ENCODE measurements at regions not wholly inside any gene's neighbourhood (a gene's known extent, or its start where the extent isn't known, plus 50 kb on each side); places are given as distances from the start of the nearest gene placed in this dataset.

DNA sequence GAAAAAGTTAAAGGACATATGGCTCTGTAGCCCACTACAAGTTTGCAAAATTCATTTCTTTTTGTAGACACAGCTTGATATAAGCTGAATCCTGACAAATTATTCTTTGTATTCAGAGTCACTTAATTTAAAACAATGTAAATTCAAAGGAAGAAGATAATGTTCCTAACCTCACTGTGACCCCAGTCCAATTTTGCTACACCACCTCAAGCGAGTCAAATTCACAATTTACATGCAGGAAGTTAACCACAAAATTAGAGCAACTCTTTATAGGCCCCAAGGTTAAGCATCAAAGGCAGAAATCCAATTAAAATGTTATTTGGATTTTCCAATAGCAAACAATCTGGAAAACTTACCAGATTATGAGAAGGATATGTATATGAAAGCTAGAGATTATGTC lies 119.5 kb upstream of the CNTN6 start:
- H3K27me3 ChIP-seq (ENCODE audit: control insufficient read depth in 1 of 2, insufficient read depth in 2 of 2, low read length in 2 of 2), result no peaks in the 10 kb centered on the region
- H3K9me3 ChIP-seq (ENCODE audit: control insufficient read depth in 2 of 2, insufficient read depth in 1 of 2, low read depth in 1 of 2, low read length in 1 of 2), result no peaks in the 10 kb centered on the region
- 26 to 51% methylated on average over 1 of the region's 1 CpG for WGBS, 2 donors
- H3K36me3 ChIP-seq (ENCODE audit: control insufficient read depth in 2 of 2, insufficient read depth in 2 of 2, low read length in 1 of 2), result no peaks in the 10 kb centered on the region
- no peaks in the 10 kb centered on the region for H3K4me1 ChIP-seq (ENCODE audit: control insufficient read depth in 2 of 2, insufficient read depth in 2 of 2, low read length in 1 of 2)
- no peak overlapping the region for H3K27ac ChIP-seq (ENCODE audit: low read depth in 2 of 2, low read length in 1 of 2)
- no peak overlapping the region for H3K4me3 ChIP-seq (ENCODE audit: low read depth in 1 of 2, low read length in 2 of 2)

DNA sequence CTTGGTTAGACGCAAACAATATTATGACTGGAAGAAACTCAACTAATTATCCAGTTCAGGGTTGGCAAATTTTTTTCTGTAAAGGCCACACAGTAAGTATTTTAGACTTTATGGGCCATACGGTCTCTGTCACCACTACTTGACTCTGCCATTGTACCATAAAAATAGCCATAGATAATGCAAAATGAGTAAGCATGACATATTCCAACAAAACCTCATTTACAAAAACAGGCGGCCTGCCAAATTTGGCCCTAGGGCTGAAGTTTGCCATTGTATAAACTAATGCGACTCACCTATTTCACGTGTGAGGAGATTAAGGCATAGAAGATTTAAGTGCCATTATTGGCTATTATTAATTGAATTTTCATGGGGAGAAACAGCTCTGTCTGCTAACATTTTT lies 116.8 kb upstream of the CNTN6 start:
- H3K4me3 ChIP-seq (ENCODE audit: low read depth in 1 of 2, low read length in 2 of 2), result no peak overlapping the region

DNA sequence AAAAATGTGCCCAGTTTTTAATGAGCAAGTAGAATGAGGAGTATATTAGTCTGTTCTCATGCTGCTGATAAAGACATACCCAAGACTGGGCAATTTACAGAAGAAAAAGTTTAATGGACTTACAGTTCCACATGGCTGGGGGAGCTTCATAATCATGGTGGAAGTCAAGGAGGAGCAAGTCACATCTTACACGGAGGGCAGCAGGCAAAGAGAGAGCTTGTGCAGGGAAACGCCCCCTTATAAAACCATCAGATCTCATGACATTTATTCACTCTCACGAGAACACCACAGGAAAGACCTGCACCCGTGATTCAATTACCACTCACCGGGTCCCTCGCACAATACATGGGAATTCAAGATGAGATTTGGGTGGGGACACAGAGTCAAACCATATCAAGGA lies 111.7 kb upstream of the CNTN6 start:
- Histone ChIP-seq H3K4me3 (ENCODE audit: low read depth in 1 of 2, low read length in 2 of 2) (no peak overlapping the region), H3K9me3 (ENCODE audit: control insufficient read depth in 2 of 2, insufficient read depth in 1 of 2, low read depth in 1 of 2, low read length in 1 of 2) (peaks cover 0 to 4% of the 10 kb centered on the region in 2 donors), H3K27me3 (ENCODE audit: control insufficient read depth in 1 of 2, insufficient read depth in 2 of 2, low read length in 2 of 2) (no peaks in the 10 kb centered on the region), H3K27ac (ENCODE audit: low read depth in 2 of 2, low read length in 1 of 2) (no peak overlapping the region), H3K4me1 (ENCODE audit: control insufficient read depth in 2 of 2, insufficient read depth in 2 of 2, low read length in 1 of 2) (no peaks in the 10 kb centered on the region), H3K36me3 (ENCODE audit: control insufficient read depth in 2 of 2, insufficient read depth in 2 of 2, low read length in 1 of 2) (no peaks in the 10 kb centered on the region)
- WGBS, 2 donors, result 89% methylated on average over 6 of the region's 6 CpGs

More for the DNA sequence above, 116.8 kb upstream of the CNTN6 start:
- Histone ChIP-seq H3K27ac (ENCODE audit: low read depth in 2 of 2, low read length in 1 of 2) (no peak overlapping the region), H3K9me3 (ENCODE audit: control insufficient read depth in 2 of 2, insufficient read depth in 1 of 2, low read depth in 1 of 2, low read length in 1 of 2) (no peaks in the 10 kb centered on the region), H3K27me3 (ENCODE audit: control insufficient read depth in 1 of 2, insufficient read depth in 2 of 2, low read length in 2 of 2) (no peaks in the 10 kb centered on the region), H3K36me3 (ENCODE audit: control insufficient read depth in 2 of 2, insufficient read depth in 2 of 2, low read length in 1 of 2) (no peaks in the 10 kb centered on the region), H3K4me1 (ENCODE audit: control insufficient read depth in 2 of 2, insufficient read depth in 2 of 2, low read length in 1 of 2) (no peaks in the 10 kb centered on the region)
- 44 to 58% methylated on average over 5 of the region's 5 CpGs for WGBS, 2 donors

DNA sequence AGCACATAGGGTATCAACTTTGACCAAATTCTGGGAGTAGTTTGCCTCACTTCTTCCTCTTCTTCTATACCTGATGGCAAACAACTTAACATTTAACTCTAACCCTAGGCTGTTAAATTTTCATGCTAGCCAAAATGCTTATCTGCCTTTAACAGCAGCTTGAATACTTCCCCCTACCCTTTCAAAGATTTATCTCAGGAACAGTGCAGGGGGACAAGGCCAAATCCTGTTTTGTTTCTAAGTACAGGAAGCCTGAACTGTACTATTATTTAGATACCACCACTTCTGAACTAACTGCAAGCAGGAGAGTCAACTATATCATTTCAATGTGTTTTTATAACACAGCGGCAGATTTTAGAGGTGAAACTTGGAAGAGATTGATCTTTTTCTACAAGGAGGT lies 104.0 kb upstream of the CNTN6 start:
- WGBS, 2 donors, result 90 to 92% methylated on average over 1 of the region's 1 CpG
- no peaks in the 10 kb centered on the region for H3K4me1 ChIP-seq (ENCODE audit: control insufficient read depth in 2 of 2, insufficient read depth in 2 of 2, low read length in 1 of 2)
- H3K27ac ChIP-seq (ENCODE audit: low read depth in 2 of 2, low read length in 1 of 2), result no peak overlapping the region
- no peaks in the 10 kb centered on the region for H3K27me3 ChIP-seq (ENCODE audit: control insufficient read depth in 1 of 2, insufficient read depth in 2 of 2, low read length in 2 of 2)
- H3K4me3 ChIP-seq (ENCODE audit: low read depth in 1 of 2, low read length in 2 of 2), result no peak overlapping the region
- H3K9me3 ChIP-seq (ENCODE audit: control insufficient read depth in 2 of 2, insufficient read depth in 1 of 2, low read depth in 1 of 2, low read length in 1 of 2), result peaks cover 4 to 9% of the 10 kb centered on the region in 2 donors
- H3K36me3 ChIP-seq (ENCODE audit: control insufficient read depth in 2 of 2, insufficient read depth in 2 of 2, low read length in 1 of 2), result no peaks in the 10 kb centered on the region

DNA sequence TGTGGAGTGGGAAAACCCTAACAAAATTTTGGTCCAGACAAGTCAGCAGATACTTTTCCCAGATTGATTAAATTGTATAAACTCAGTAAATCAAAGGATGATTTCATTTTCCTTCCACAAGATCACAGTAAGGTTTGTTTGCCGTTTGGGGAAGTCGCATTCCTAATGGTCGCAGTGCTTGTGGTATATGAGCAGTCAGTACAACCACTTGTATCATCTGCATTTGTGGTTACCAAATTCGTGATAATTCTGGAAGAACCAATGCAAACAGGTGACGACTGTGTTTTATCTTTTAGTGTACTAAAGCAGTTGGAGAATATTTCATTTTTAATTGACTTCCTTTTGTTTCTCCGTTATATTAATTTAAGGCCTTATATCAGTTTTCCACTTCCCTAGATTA lies 100.0 kb upstream of the CNTN6 start:
- Histone ChIP-seq H3K36me3 (ENCODE audit: control insufficient read depth in 2 of 2, insufficient read depth in 2 of 2, low read length in 1 of 2) (no peaks in the 10 kb centered on the region), H3K27me3 (ENCODE audit: control insufficient read depth in 1 of 2, insufficient read depth in 2 of 2, low read length in 2 of 2) (no peaks in the 10 kb centered on the region), H3K27ac (ENCODE audit: low read depth in 2 of 2, low read length in 1 of 2) (no peak overlapping the region), H3K4me1 (ENCODE audit: control insufficient read depth in 2 of 2, insufficient read depth in 2 of 2, low read length in 1 of 2) (no peaks in the 10 kb centered on the region), H3K4me3 (ENCODE audit: low read depth in 1 of 2, low read length in 2 of 2) (no peak overlapping the region), H3K9me3 (ENCODE audit: control insufficient read depth in 2 of 2, insufficient read depth in 1 of 2, low read depth in 1 of 2, low read length in 1 of 2) (peaks cover 4% of the 10 kb centered on the region in 2 donors)
- 64 to 72% methylated on average over 6 of the region's 6 CpGs for WGBS, 2 donors

GRCh38 chr3:1002010-1002409 lies 90.8 kb upstream of the CNTN6 start:
- 70 to 82% methylated on average over 1 of the region's 1 CpG for WGBS, 2 donors
- no peaks in the 10 kb centered on the region for H3K9me3 ChIP-seq (ENCODE audit: control insufficient read depth in 2 of 2, insufficient read depth in 1 of 2, low read depth in 1 of 2, low read length in 1 of 2)

GRCh38 chr3:1007866-1008265 lies 85.0 kb upstream of the CNTN6 start:
- H3K27me3 ChIP-seq (ENCODE audit: control insufficient read depth in 1 of 2, insufficient read depth in 2 of 2, low read length in 2 of 2), result no peaks in the 10 kb centered on the region
- no peaks in the 10 kb centered on the region for H3K36me3 ChIP-seq (ENCODE audit: control insufficient read depth in 2 of 2, insufficient read depth in 2 of 2, low read length in 1 of 2)
- H3K9me3 ChIP-seq (ENCODE audit: control insufficient read depth in 2 of 2, insufficient read depth in 1 of 2, low read depth in 1 of 2, low read length in 1 of 2), result no peaks in the 10 kb centered on the region
- H3K4me3 ChIP-seq (ENCODE audit: low read depth in 1 of 2, low read length in 2 of 2), result no peak overlapping the region
- no peak overlapping the region for H3K27ac ChIP-seq (ENCODE audit: low read depth in 2 of 2, low read length in 1 of 2)
- no peaks in the 10 kb centered on the region for H3K4me1 ChIP-seq (ENCODE audit: control insufficient read depth in 2 of 2, insufficient read depth in 2 of 2, low read length in 1 of 2)
- WGBS, 2 donors, result 36 to 39% methylated on average over 1 of the region's 1 CpG

More at GRCh38 chr3:1002010-1002409, 90.8 kb upstream of the CNTN6 start:
- H3K4me3 ChIP-seq (ENCODE audit: low read depth in 1 of 2, low read length in 2 of 2), result no peak overlapping the region
- no peak overlapping the region for H3K27ac ChIP-seq (ENCODE audit: low read depth in 2 of 2, low read length in 1 of 2)
- H3K4me1 ChIP-seq (ENCODE audit: control insufficient read depth in 2 of 2, insufficient read depth in 2 of 2, low read length in 1 of 2), result no peaks in the 10 kb centered on the region
- H3K27me3 ChIP-seq (ENCODE audit: control insufficient read depth in 1 of 2, insufficient read depth in 2 of 2, low read length in 2 of 2), result no peaks in the 10 kb centered on the region
- no peaks in the 10 kb centered on the region for H3K36me3 ChIP-seq (ENCODE audit: control insufficient read depth in 2 of 2, insufficient read depth in 2 of 2, low read length in 1 of 2)

DNA sequence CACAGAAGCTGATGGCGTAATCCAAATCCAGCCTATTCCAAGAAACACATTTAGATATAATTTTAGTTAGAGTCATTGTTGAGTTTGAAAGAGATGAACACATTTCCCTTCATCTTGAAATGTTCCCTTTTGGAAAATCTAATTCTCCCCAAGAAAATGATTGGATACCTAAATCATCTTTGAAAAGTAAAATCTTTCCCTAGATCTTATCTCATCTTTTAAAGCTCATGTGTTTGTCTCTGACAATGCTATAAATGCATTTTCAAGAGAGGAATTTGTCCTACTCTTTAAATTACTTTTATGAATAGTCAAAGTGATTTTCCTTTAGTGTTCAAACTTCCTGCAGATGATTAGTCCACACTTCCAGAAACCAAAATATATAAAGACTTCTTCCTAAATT lies 82.6 kb upstream of the CNTN6 start:
- Histone ChIP-seq H3K27me3 (ENCODE audit: control insufficient read depth in 1 of 2, insufficient read depth in 2 of 2, low read length in 2 of 2) (no peaks in the 10 kb centered on the region), H3K4me3 (ENCODE audit: low read depth in 1 of 2, low read length in 2 of 2) (no peak overlapping the region), H3K9me3 (ENCODE audit: control insufficient read depth in 2 of 2, insufficient read depth in 1 of 2, low read depth in 1 of 2, low read length in 1 of 2) (no peaks in the 10 kb centered on the region), H3K27ac (ENCODE audit: low read depth in 2 of 2, low read length in 1 of 2) (no peak overlapping the region), H3K4me1 (ENCODE audit: control insufficient read depth in 2 of 2, insufficient read depth in 2 of 2, low read length in 1 of 2) (no peaks in the 10 kb centered on the region), H3K36me3 (ENCODE audit: control insufficient read depth in 2 of 2, insufficient read depth in 2 of 2, low read length in 1 of 2) (no peaks in the 10 kb centered on the region)
- whole genome bisulfite sequencing, 2 donors, result 81 to 90% methylated on average over 1 of the region's 1 CpG

- H3K4me1 ChIP-seq (ENCODE audit: control insufficient read depth in 2 of 2, insufficient read depth in 2 of 2, low read length in 1 of 2), result no peaks in the 10 kb centered on the region
- no peak overlapping the region for H3K27ac ChIP-seq (ENCODE audit: low read depth in 2 of 2, low read length in 1 of 2)
- no peaks in the 10 kb centered on the region for H3K36me3 ChIP-seq (ENCODE audit: control insufficient read depth in 2 of 2, insufficient read depth in 2 of 2, low read length in 1 of 2)
- WGBS, 2 donors, result 60 to 71% methylated on average over 2 of the region's 2 CpGs
- H3K27me3 ChIP-seq (ENCODE audit: control insufficient read depth in 1 of 2, insufficient read depth in 2 of 2, low read length in 2 of 2), result no peaks in the 10 kb centered on the region
- no peaks in the 10 kb centered on the region for H3K9me3 ChIP-seq (ENCODE audit: control insufficient read depth in 2 of 2, insufficient read depth in 1 of 2, low read depth in 1 of 2, low read length in 1 of 2)
- no peak overlapping the region for H3K4me3 ChIP-seq (ENCODE audit: low read depth in 1 of 2, low read length in 2 of 2)
These were observed 77.0 kb upstream of the CNTN6 start for GRCh38 chr3:1015826-1016225.

DNA sequence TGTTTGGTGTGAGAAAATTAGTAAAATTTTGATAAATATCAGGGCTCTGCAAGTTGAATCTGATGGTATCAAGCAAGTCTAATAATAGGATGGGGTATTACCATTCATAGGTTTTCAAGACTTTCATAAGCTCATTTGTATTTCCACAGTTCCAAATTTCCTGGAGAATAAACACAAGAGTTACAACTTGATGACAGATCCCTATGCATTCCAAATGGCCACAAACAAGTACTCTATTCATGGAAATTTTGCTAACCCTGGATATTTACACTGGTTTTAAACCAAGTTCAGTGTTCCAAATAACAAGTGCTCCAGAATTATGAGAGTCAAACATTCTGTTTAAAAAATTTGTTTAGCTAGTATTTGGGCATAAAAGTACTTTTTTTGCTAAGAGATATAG lies 75.0 kb upstream of the CNTN6 start:
- Histone ChIP-seq H3K9me3 (ENCODE audit: control insufficient read depth in 2 of 2, insufficient read depth in 1 of 2, low read depth in 1 of 2, low read length in 1 of 2) (no peaks in the 10 kb centered on the region), H3K27me3 (ENCODE audit: control insufficient read depth in 1 of 2, insufficient read depth in 2 of 2, low read length in 2 of 2) (no peaks in the 10 kb centered on the region), H3K4me3 (ENCODE audit: low read depth in 1 of 2, low read length in 2 of 2) (no peak overlapping the region), H3K4me1 (ENCODE audit: control insufficient read depth in 2 of 2, insufficient read depth in 2 of 2, low read length in 1 of 2) (no peaks in the 10 kb centered on the region), H3K27ac (ENCODE audit: low read depth in 2 of 2, low read length in 1 of 2) (no peak overlapping the region), H3K36me3 (ENCODE audit: control insufficient read depth in 2 of 2, insufficient read depth in 2 of 2, low read length in 1 of 2) (no peaks in the 10 kb centered on the region)

Data from esophagus (tissue), 2 donors.